AG10803 (cell line): ENCODE measurements at regions not wholly inside any gene's neighbourhood (a gene's known extent, or its start where the extent isn't known, plus 50 kb on each side); places are given as distances from the start of the nearest gene placed in this dataset.

ENCODE experiments used
- DNase-seq: peaks from one replicate; pipeline ENCODE4 v3.0.0; 2010; ENCODE audit warnings: low read depth
- H3K4me3 ChIP-seq: 2 replicates; pipeline ENCODE4 v1.5.1; 2011; ENCODE audit warnings: mild to moderate bottlenecking, low read length, control low read depth
- CTCF ChIP-seq: conservative IDR thresholded peaks from 2 replicates; pipeline ENCODE4 v1.5.1; 2011; ENCODE audit warnings: mild to moderate bottlenecking, low read length, control low read depth, inconsistent platforms

GRCh38 chr12:73017981-73018380 lies 745.8 kb downstream of the TRHDE start:
- TF ChIP-seq CTCF, result no peak
- no peak for DNase-seq

GRCh38 chr12:73053893-73054292 lies 781.7 kb downstream of the TRHDE start:
- no peak for DNase-seq
- no peak overlapping the region for H3K4me3 ChIP-seq
- TF ChIP-seq CTCF, result no peak

More at GRCh38 chr12:73017981-73018380, 745.8 kb downstream of the TRHDE start:
- H3K4me3 ChIP-seq, result no peak overlapping the region

- DNase-seq, result no peak
- no peak for TF ChIP-seq CTCF
- H3K4me3 ChIP-seq, result no peak overlapping the region
Measured at GRCh38 chr12:73057428-73057827, 785.3 kb downstream of the TRHDE start.

GRCh38 chr12:73065913-73066312 lies 793.7 kb downstream of the TRHDE start:
- H3K4me3 ChIP-seq, result no peak overlapping the region
- TF ChIP-seq CTCF, result no peak

GRCh38 chr12:73067616-73068015 lies 795.4 kb downstream of the TRHDE start:
- H3K4me3 ChIP-seq, result no peak overlapping the region
- no peak for TF ChIP-seq CTCF
- DNase-seq, result no peak

More at GRCh38 chr12:73065913-73066312, 793.7 kb downstream of the TRHDE start:
- DNase-seq, result no peak

GRCh38 chr12:73072214-73072613 lies 800.0 kb downstream of the TRHDE start:
- TF ChIP-seq CTCF, result no peak
- DNase-seq, result no peak
- H3K4me3 ChIP-seq, result no peak overlapping the region

GRCh38 chr12:73076760-73077159 lies 804.6 kb downstream of the TRHDE start:
- DNase-seq, result no peak

More at GRCh38 chr12:73076760-73077159, 804.6 kb downstream of the TRHDE start:
- no peak for TF ChIP-seq CTCF
- no peak overlapping the region for H3K4me3 ChIP-seq
